BJ (cell line): ENCODE measurements at regions not wholly inside any gene's neighbourhood (a gene's known extent, or its start where the extent isn't known, plus 50 kb on each side); places are given as distances from the start of the nearest gene placed in this dataset.

ENCODE experiments used
- CTCF ChIA-PET: fragments of 350-600 bp; formaldehyde crosslinking; extraction: SDS; loops from one replicate; lab custom pipeline; 2021; ENCODE audit warnings: antibody characterized with exemption, inconsistent platforms; lab: Yijun Ruan, JAX
- POLR2A ChIA-PET: fragments of 300-600 bp; sonication (Branson Sonifier 250); formaldehyde crosslinking; extraction: SDS; loops from one replicate; lab custom pipeline; 2021; ENCODE audit warnings: antibody characterized with exemption; lab: Charles Lee
- DNase-seq: peaks from one replicate; pipeline ENCODE4 v3.0.0-alpha.2; 2011; ENCODE audit warnings: low read depth
- H3K27me3 ChIP-seq: 2 replicates; pipeline ENCODE4 v1.6.0; 2011; ENCODE audit warnings: low read length; ENCODE audit not compliant: control insufficient read depth, insufficient read depth
- H3K36me3 ChIP-seq: 2 replicates; pipeline ENCODE4 v1.5.1; 2011; ENCODE audit warnings: low read length; ENCODE audit not compliant: control insufficient read depth, insufficient read depth
- H3K4me3 ChIP-seq: 2 replicates; pipeline ENCODE4 v1.5.1; 2011; ENCODE audit warnings: low read depth, mild to moderate bottlenecking, control low read depth, low read length
- CTCF ChIP-seq: IDR thresholded peaks from 2 replicates; pipeline ENCODE4 v1.5.1; 2011; ENCODE audit warnings: low read depth, mild to moderate bottlenecking, control low read depth, inconsistent platforms, low read length, moderate library complexity; ENCODE audit not compliant: insufficient read depth

GRCh38 chr10:107425931-107426553 lies 261.5 kb upstream of the SORCS1 start:
- Histone ChIP-seq H3K36me3 (no peaks in the 10 kb centered on the region), H3K27me3 (no peaks in the 10 kb centered on the region), H3K4me3 (no peak overlapping the region)
- ChIA-PET POLR2A (no interaction called here), CTCF (no interaction called here)
- no peak for TF ChIP-seq CTCF
- DNase-seq, result no peak

- POLR2A ChIA-PET, result no interaction called here
- no peak for DNase-seq
Measured at GRCh38 chr10:107424628-107425027, 260.1 kb upstream of the SORCS1 start.

GRCh38 chr10:107423903-107424302 lies 259.4 kb upstream of the SORCS1 start:
- H3K27me3 ChIP-seq, result no peaks in the 10 kb centered on the region
- POLR2A ChIA-PET, result no interaction called here
- H3K36me3 ChIP-seq, result no peaks in the 10 kb centered on the region
- CTCF ChIA-PET, result no interaction called here
- no peak for TF ChIP-seq CTCF
- no peak overlapping the region for H3K4me3 ChIP-seq
- DNase-seq, result no peak

More at GRCh38 chr10:107424628-107425027, 260.1 kb upstream of the SORCS1 start:
- H3K4me3 ChIP-seq, result no peak overlapping the region
- H3K27me3 ChIP-seq, result no peaks in the 10 kb centered on the region
- no peak for TF ChIP-seq CTCF
- H3K36me3 ChIP-seq, result no peaks in the 10 kb centered on the region
- CTCF ChIA-PET, result no interaction called here

GRCh38 chr10:107422681-107423080 lies 258.2 kb upstream of the SORCS1 start:
- H3K27me3 ChIP-seq, result no peaks in the 10 kb centered on the region
- no peak overlapping the region for H3K4me3 ChIP-seq
- POLR2A ChIA-PET, result no interaction called here
- TF ChIP-seq CTCF, result no peak
- DNase-seq, result no peak
- CTCF ChIA-PET, result no interaction called here
- H3K36me3 ChIP-seq, result no peaks in the 10 kb centered on the region

- no peak for TF ChIP-seq CTCF
- ChIA-PET POLR2A (no interaction called here), CTCF (no interaction called here)
- Histone ChIP-seq H3K4me3 (no peak overlapping the region), H3K36me3 (no peaks in the 10 kb centered on the region), H3K27me3 (no peaks in the 10 kb centered on the region)
- no peak for DNase-seq
Measured at GRCh38 chr10:107420196-107420595, 255.7 kb upstream of the SORCS1 start.
